ENCODE measurements at regions not wholly inside any gene's neighbourhood (a gene's known extent, or its start where the extent isn't known, plus 50 kb on each side); places are given as distances from the start of the nearest gene placed in this dataset.

DNA sequence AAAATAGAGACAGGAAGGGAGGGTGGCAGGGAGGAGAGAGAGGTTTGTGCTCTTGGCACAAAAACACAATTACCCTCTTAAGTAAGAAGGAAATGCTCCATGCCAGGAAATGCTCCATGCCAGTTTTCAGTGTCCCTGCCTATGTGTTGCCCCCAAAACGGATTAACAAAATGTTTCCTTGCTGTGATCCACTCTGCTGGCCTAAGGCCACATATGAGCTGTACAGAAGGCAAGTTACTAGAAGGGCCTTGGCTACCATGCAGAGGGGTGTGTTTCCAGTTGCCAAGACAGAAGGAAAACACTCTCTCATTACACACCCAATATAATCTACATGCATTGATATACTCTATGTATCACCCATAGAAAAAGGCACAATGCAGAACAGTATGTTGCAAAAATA, 98.2 kb upstream of the PTPRG start:
- intact Hi-C loops (cut with micrococcal nuclease; ENCODE audit: unreplicated experiment), result no loop called here
- Histone ChIP-seq H3K9me3 (no peaks in the 10 kb centered on the region), H3K4me3 (ENCODE audit: low read depth, low read length) (no peak overlapping the region), H3K36me3 (ENCODE audit: control insufficient read depth, insufficient read depth, low read length) (no peaks in the 10 kb centered on the region), H3K4me1 (no peaks in the 10 kb centered on the region), H3K27me3 (replicated peaks; ENCODE audit: control insufficient read depth, insufficient read depth, low read length) (no peaks in the 10 kb centered on the region)
- TF ChIP-seq CTCF (IDR thresholded peaks at IDR 0.05; ENCODE audit: insufficient read depth in 1 of 2, low read depth in 1 of 2, low read length in 1 of 2, severe bottlenecking in 1 of 2, unreplicated experiment in 1 of 2), result no peak
- BruUV-seq (replicated peaks), result no TSS peak
- no peaks in the 10 kb centered on the region for H3K9me3 Mint-ChIP-seq (ENCODE audit: unreplicated experiment)
- H3K36me3 Mint-ChIP-seq (ENCODE audit: insufficient read depth, unreplicated experiment), result no peaks in the 10 kb centered on the region
- CTCF ChIA-PET, result no interaction called here
- H3K27me3 Mint-ChIP-seq (ENCODE audit: insufficient read depth, unreplicated experiment), result no peaks in the 10 kb centered on the region
- no peak overlapping the region for H3K27ac Mint-ChIP-seq (ENCODE audit: unreplicated experiment)
- DNase-seq, result no peak
- no peak overlapping the region for H3K4me3 Mint-ChIP-seq (ENCODE audit: unreplicated experiment)
- H3K4me1 Mint-ChIP-seq (ENCODE audit: low read depth, unreplicated experiment), result no peaks in the 10 kb centered on the region
- POLR2A ChIA-PET, result no interaction called here

DNA sequence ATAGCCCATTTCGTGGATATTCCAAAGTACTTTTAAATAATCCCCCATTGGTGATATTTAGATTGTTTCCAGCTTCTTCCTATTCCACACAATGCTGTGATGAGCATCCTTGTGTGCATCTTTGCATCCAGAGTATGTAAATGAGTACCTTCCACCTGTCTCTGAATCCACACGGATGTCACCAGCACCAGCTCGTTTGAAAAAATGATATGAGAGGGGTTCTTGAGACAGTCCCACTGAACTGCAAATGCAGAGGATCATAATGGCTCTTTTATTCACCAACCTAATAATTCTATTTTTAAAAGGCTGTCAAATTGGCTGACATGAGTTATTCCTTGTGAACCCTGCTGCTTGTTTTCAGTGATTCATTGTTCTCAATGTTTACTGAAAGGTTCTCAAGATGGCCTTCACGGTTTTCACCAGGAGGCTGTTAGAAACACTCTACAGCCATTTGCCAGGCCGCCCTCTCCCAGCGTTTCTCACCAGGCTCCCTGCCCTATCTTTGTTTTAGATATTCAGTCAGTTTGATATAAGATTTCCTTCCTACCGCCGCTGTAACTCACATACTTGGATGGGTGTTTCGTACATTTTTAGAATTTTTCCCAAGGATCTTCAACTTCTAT, 96.7 kb upstream of the PTPRG start:
- POLR2A ChIA-PET, result no interaction called here
- H3K4me1 Mint-ChIP-seq (ENCODE audit: low read depth, unreplicated experiment), result no peaks in the 10 kb centered on the region
- H3K4me1 ChIP-seq, result no peaks in the 10 kb centered on the region

GRCh38 chr3:61466357-61466756, 95.0 kb upstream of the PTPRG start:
- Histone ChIP-seq H3K36me3 (ENCODE audit: control insufficient read depth, insufficient read depth, low read length) (no peaks in the 10 kb centered on the region), H3K27me3 (replicated peaks; ENCODE audit: control insufficient read depth, insufficient read depth, low read length) (no peaks in the 10 kb centered on the region), H3K9me3 (no peaks in the 10 kb centered on the region), H3K4me3 (ENCODE audit: low read depth, low read length) (no peak overlapping the region), H3K4me1 (no peaks in the 10 kb centered on the region)
- Mint-ChIP-seq H3K4me3 (ENCODE audit: unreplicated experiment) (no peak overlapping the region), H3K27ac (ENCODE audit: unreplicated experiment) (no peak overlapping the region), H3K4me1 (ENCODE audit: low read depth, unreplicated experiment) (no peaks in the 10 kb centered on the region), H3K9me3 (ENCODE audit: unreplicated experiment) (no peaks in the 10 kb centered on the region), H3K36me3 (ENCODE audit: insufficient read depth, unreplicated experiment) (no peaks in the 10 kb centered on the region), H3K27me3 (ENCODE audit: insufficient read depth, unreplicated experiment) (no peaks in the 10 kb centered on the region)
- TF ChIP-seq CTCF (IDR thresholded peaks at IDR 0.05; ENCODE audit: insufficient read depth in 1 of 2, low read depth in 1 of 2, low read length in 1 of 2, severe bottlenecking in 1 of 2, unreplicated experiment in 1 of 2), result no peak
- CTCF ChIA-PET, result no interaction called here
- no TSS peak for BruUV-seq (replicated peaks)
- intact Hi-C loops (cut with micrococcal nuclease; ENCODE audit: unreplicated experiment), result no loop called here
- no peak for DNase-seq
- POLR2A ChIA-PET, result no interaction called here

More for the DNA sequence above, 96.7 kb upstream of the PTPRG start:
- CTCF ChIA-PET, result interaction anchor here (0.6 kb wide), 1 partner anchor 884 kb away, joined by 3 read pairs; no protein-coding TSS in a partner anchor
- DNase-seq, result no peak
- Histone ChIP-seq H3K36me3 (ENCODE audit: control insufficient read depth, insufficient read depth, low read length) (no peaks in the 10 kb centered on the region), H3K4me3 (ENCODE audit: low read depth, low read length) (no peak overlapping the region), H3K27me3 (replicated peaks; ENCODE audit: control insufficient read depth, insufficient read depth, low read length) (no peaks in the 10 kb centered on the region), H3K9me3 (no peaks in the 10 kb centered on the region)
- Mint-ChIP-seq H3K27ac (ENCODE audit: unreplicated experiment) (no peak overlapping the region), H3K27me3 (ENCODE audit: insufficient read depth, unreplicated experiment) (no peaks in the 10 kb centered on the region), H3K36me3 (ENCODE audit: insufficient read depth, unreplicated experiment) (no peaks in the 10 kb centered on the region), H3K4me3 (ENCODE audit: unreplicated experiment) (no peak overlapping the region), H3K9me3 (ENCODE audit: unreplicated experiment) (no peaks in the 10 kb centered on the region)
- intact Hi-C loops (cut with micrococcal nuclease; ENCODE audit: unreplicated experiment), result no loop called here
- no TSS peak for BruUV-seq (replicated peaks)
- TF ChIP-seq CTCF (IDR thresholded peaks at IDR 0.05; ENCODE audit: insufficient read depth in 1 of 2, low read depth in 1 of 2, low read length in 1 of 2, severe bottlenecking in 1 of 2, unreplicated experiment in 1 of 2), result no peak
